Chondrocyte (in vitro differentiated cells): ENCODE measurements at regions not wholly inside any gene's neighbourhood (a gene's known extent, or its start where the extent isn't known, plus 50 kb on each side); places are given as distances from the start of the nearest gene placed in this dataset.

ENCODE experiments used
- DNase-seq: peaks from one replicate; pipeline ENCODE4 v3.0.0; 2021; ENCODE audit warnings: mixed read lengths, low spot score
- H3K27ac Mint-ChIP-seq: one replicate; pipeline ENCODE4 v1.8.0; 2021; ENCODE audit warnings: mild to moderate bottlenecking, moderate library complexity, mixed read lengths; ENCODE audit not compliant: unreplicated experiment
- H3K27me3 Mint-ChIP-seq: 2 replicates; pipeline ENCODE4 v1.8.0; 2021; ENCODE audit warnings: low read depth, mixed read lengths
- H3K36me3 Mint-ChIP-seq: 2 replicates; pipeline ENCODE4 v1.8.0; 2021; ENCODE audit warnings: low read depth, mixed read lengths
- H3K4me1 Mint-ChIP-seq: 2 replicates; pipeline ENCODE4 v1.8.0; 2021; ENCODE audit warnings: low read depth, mild to moderate bottlenecking, mixed read lengths
- H3K4me3 Mint-ChIP-seq: one replicate; pipeline ENCODE4 v1.8.0; 2021; ENCODE audit warnings: mild to moderate bottlenecking, moderate library complexity, mixed read lengths; ENCODE audit not compliant: unreplicated experiment
- H3K9me3 Mint-ChIP-seq: 2 replicates; pipeline ENCODE4 v1.8.0; 2021; ENCODE audit warnings: low read depth, mixed read lengths
- CTCF ChIP-seq: fragments of 200-600 bp; sonication (generic); IDR thresholded peaks from 2 replicates; pipeline ENCODE4 v1.5.0; 2021; ENCODE audit warnings: antibody characterized with exemption, mild to moderate bottlenecking, moderate library complexity

- Mint-ChIP-seq H3K4me3 (no peak overlapping the region), H3K9me3 (no peaks in the 10 kb centered on the region), H3K4me1 (no peaks in the 10 kb centered on the region), H3K36me3 (no peaks in the 10 kb centered on the region), H3K27me3 (peaks cover 10% of the 10 kb centered on the region), H3K27ac (no peak overlapping the region)
- DNase-seq, result no peak
- TF ChIP-seq CTCF, result no peak
These were observed 781.9 kb upstream of the ID2 start for GRCh38 chr2:7899923-7900322.

GRCh38 chr2:7900593-7900992, 781.3 kb upstream of the ID2 start:
- Mint-ChIP-seq H3K36me3 (no peaks in the 10 kb centered on the region), H3K4me3 (no peak overlapping the region), H3K27ac (no peak overlapping the region), H3K9me3 (no peaks in the 10 kb centered on the region), H3K27me3 (peaks cover 10% of the 10 kb centered on the region), H3K4me1 (no peaks in the 10 kb centered on the region)
- DNase-seq, result no peak
- TF ChIP-seq CTCF, result no peak

DNA sequence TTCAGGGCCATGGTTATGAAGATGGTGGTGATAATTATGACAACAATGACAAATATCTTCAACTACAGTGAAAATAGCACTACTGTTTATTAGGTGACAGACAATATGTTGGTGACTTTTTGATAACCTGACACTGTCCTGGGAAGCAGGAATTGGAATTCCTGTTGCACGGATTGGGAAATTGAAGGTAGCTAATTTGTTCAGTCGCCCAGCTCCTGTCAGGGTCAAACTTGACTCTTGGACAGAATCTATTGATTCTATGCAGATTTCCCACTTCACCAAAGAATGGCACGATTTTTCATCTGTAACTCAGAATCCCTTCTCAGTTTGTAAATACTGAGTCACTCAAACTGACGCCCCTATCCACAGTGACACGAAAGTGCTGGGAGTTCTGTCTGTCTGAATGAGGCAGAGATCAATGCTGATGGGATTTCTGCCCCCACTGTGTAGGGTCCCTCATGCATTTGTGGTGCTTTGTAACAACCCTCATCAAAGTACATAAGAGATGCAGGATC, 779.5 kb upstream of the ID2 start:
- H3K27me3 Mint-ChIP-seq, result peaks cover 10% of the 10 kb centered on the region
- H3K27ac Mint-ChIP-seq, result no peak overlapping the region
- no peak for DNase-seq
- no peaks in the 10 kb centered on the region for H3K9me3 Mint-ChIP-seq
- H3K36me3 Mint-ChIP-seq, result no peaks in the 10 kb centered on the region
- H3K4me1 Mint-ChIP-seq, result no peaks in the 10 kb centered on the region
- TF ChIP-seq CTCF, result no peak
- H3K4me3 Mint-ChIP-seq, result no peak overlapping the region

GRCh38 chr2:7904319-7904718, 777.5 kb upstream of the ID2 start:
- Mint-ChIP-seq H3K27ac (no peak overlapping the region), H3K9me3 (no peaks in the 10 kb centered on the region), H3K4me1 (peaks cover 6% of the 10 kb centered on the region), H3K27me3 (peaks cover 5% of the 10 kb centered on the region), H3K4me3 (no peak overlapping the region), H3K36me3 (no peaks in the 10 kb centered on the region)
- no peak for DNase-seq
- no peak for TF ChIP-seq CTCF

- Mint-ChIP-seq H3K4me1 (peaks cover 8% of the 10 kb centered on the region), H3K27ac (no peak overlapping the region), H3K9me3 (no peaks in the 10 kb centered on the region), H3K27me3 (peaks cover 2% of the 10 kb centered on the region), H3K4me3 (no peak overlapping the region), H3K36me3 (no peaks in the 10 kb centered on the region)
- TF ChIP-seq CTCF, result no peak
- DNase-seq, result no peak
These were observed 776.1 kb upstream of the ID2 start for GRCh38 chr2:7905756-7906155.
